Neural cell (in vitro differentiated cells): ENCODE measurements at regions not wholly inside any gene's neighbourhood (a gene's known extent, or its start where the extent isn't known, plus 50 kb on each side); places are given as distances from the start of the nearest gene placed in this dataset.

ENCODE experiments used
- CTCF ChIP-seq: fragments of 450-650 bp; IDR thresholded peaks from 2 replicates; pipeline ENCODE4 v1.5.1; 2014; ENCODE audit warnings: antibody characterized with exemption, mild to moderate bottlenecking, moderate library complexity; ENCODE audit not compliant: poor library complexity, severe bottlenecking
- SMC3 ChIP-seq: fragments of 450-650 bp; conservative IDR thresholded peaks from 2 replicates; pipeline ENCODE4 v1.6.1; 2014; ENCODE audit warnings: antibody characterized with exemption, mild to moderate bottlenecking, moderate library complexity; ENCODE audit not compliant: poor library complexity

GRCh38 chr5:144566747-144567420 lies 396.2 kb downstream of the KCTD16 start:
- TF ChIP-seq CTCF, result no peak
- no peak for TF ChIP-seq SMC3
